Stomach (tissue), 8 donors: ENCODE measurements at regions not wholly inside any gene's neighbourhood (a gene's known extent, or its start where the extent isn't known, plus 50 kb on each side); places are given as distances from the start of the nearest gene placed in this dataset.

Experiments used
- DNase-seq, 2 donors: peaks; one replicate each; pipeline versions ENCODE4 v3.0.0 to v3.0.0-alpha.2; 2013 to 2019
- H3K27ac ChIP-seq, 5 donors: fragments of 200-600 bp in 4 of 5; sonication (generic) in 4 of 5; one replicate each; pipeline ENCODE4 v1.5.1; 2013 to 2019; ENCODE audit warnings: mild to moderate bottlenecking in 1 of 5, moderate library complexity in 1 of 5
- H3K27me3 ChIP-seq, 3 donors: fragments of 200-600 bp; sonication (generic); one replicate each; pipeline ENCODE4 v1.5.1; 2017 to 2019; ENCODE audit warnings: mixed run types in 1 of 3
- H3K36me3 ChIP-seq, 4 donors: fragments of 200-600 bp; sonication (generic); 1 replicate in 3 of 4; 2 replicates in 1 of 4; pipeline ENCODE4 v1.5.1; 2016 to 2019
- H3K4me1 ChIP-seq, 4 donors: fragments of 200-600 bp; sonication (generic); one replicate each; pipeline ENCODE4 v1.5.1; 2016 to 2019
- H3K4me3 ChIP-seq, 4 donors: fragments of 200-600 bp; sonication (generic) in 3 of 4; one replicate each; pipeline ENCODE4 v1.5.1; 2016 to 2019; ENCODE audit warnings: mild to moderate bottlenecking in 1 of 4
- H3K9me3 ChIP-seq, 4 donors: fragments of 200-600 bp; sonication (generic); one replicate each; pipeline ENCODE4 v1.5.1; 2016 to 2019
- CTCF ChIP-seq, 7 experiments: fragments of 450-650 bp in 4 of 7; fragments of 200-600 bp in 3 of 7; sonication (generic) in 3 of 7; IDR thresholded peaks; one replicate each; pipeline ENCODE4 v1.5.1; 2016 to 2019; ENCODE audit warnings: antibody characterized with exemption in 7 of 7, control low read depth in 2 of 7, mild to moderate bottlenecking in 1 of 7
- EP300 ChIP-seq: sonication (generic); formaldehyde crosslinking; IDR thresholded peaks from one replicate; pipeline ENCODE4 v1.6.1; 2017; ENCODE audit warnings: antibody characterized with exemption
- POLR2A ChIP-seq, 4 donors: fragments of 450-650 bp; IDR thresholded peaks; one replicate each; pipeline ENCODE4 v1.6.1; 2016; ENCODE audit warnings: antibody characterized with exemption in 4 of 4, control low read depth in 2 of 4, mild to moderate bottlenecking in 1 of 4, moderate library complexity in 1 of 4
- POLR2AphosphoS5 ChIP-seq, 3 donors: sonication (generic); formaldehyde crosslinking; IDR thresholded peaks; one replicate each; pipeline ENCODE4 v1.6.1; 2016; ENCODE audit warnings: antibody characterized with exemption in 3 of 3
- WGBS, 5 donors: extraction: QIAGEN DNeasy Blood & Tissue Kit in 3 of 5; methylation state at CpG; one replicate each; pipeline versions ENCODE4 v1.1.5 to v1.1.7; 2013 to 2018; 5-methylcytosine and 5-hydroxymethylcytosine counted together
- intact Hi-C: fragments of 100-400 bp; cut with DNase I; formaldehyde crosslinking; loops from one replicate; pipeline ENCODE4 v1.15.1; 2023; ENCODE audit warnings: low total_unique reads
- donor health status: healthy with polysubstance abuse.
- donor health status: Bipolar disorder and iron deficiency.
- donor health status: healthy.

DNA sequence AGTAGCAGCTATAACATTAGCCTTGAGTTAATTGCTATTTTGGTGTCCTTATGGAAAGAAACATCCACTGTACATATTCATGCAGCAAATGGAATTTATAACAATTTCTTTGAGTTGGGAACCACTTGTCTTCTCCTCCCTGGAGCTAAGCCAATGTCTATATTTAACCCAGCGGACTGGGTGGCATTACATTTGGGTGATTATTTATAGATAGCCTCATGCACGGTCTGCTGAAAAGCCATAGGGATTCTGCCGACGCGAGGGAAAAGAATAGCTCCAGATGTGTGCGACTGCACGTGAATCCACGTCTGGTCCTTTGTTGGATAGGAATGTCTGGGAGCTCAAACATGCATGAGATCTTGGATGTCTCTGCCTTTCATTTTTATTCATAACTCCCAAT, 157.5 kb upstream of the BRINP1 start:
- Histone ChIP-seq H3K27me3 (no peaks in the 10 kb centered on the region), H3K4me3 (no peak overlapping the region), H3K4me1 (no peaks in the 10 kb centered on the region), H3K27ac (no peak overlapping the region), H3K36me3 (no peaks in the 10 kb centered on the region), H3K9me3 (peaks cover 0 to 3% (median 0%) of the 10 kb centered on the region in 4 donors)
- TF ChIP-seq EP300: no peak
- TF ChIP-seq POLR2AphosphoS5 (IDR thresholded peaks at IDR 0.05): no peak
- no peak for TF ChIP-seq POLR2A (IDR thresholded peaks at IDR 0.05)
- no peak for DNase-seq
- 73 to 90% (median 86%) methylated on average over 8 of the region's 8 CpGs for WGBS, 5 donors
- intact Hi-C loops: no loop called here

GRCh38 chr9:119523508-119523907, 154.3 kb upstream of the BRINP1 start:
- H3K27ac ChIP-seq: no peak overlapping the region
- no peak for TF ChIP-seq POLR2AphosphoS5 (IDR thresholded peaks at IDR 0.05)
- H3K27me3 ChIP-seq: no peaks in the 10 kb centered on the region
- no peak for DNase-seq
- H3K9me3 ChIP-seq: peaks cover 0 to 3% (median 0%) of the 10 kb centered on the region in 4 donors
- no peaks in the 10 kb centered on the region for H3K4me1 ChIP-seq
- no peak overlapping the region for H3K4me3 ChIP-seq
- H3K36me3 ChIP-seq: no peaks in the 10 kb centered on the region
- intact Hi-C loops: no loop called here
- whole genome bisulfite sequencing, 5 donors: 26 to 52% (median 47%) methylated on average over 1 of the region's 1 CpG

GRCh38 chr9:119522381-119522780, 153.1 kb upstream of the BRINP1 start:
- H3K36me3 ChIP-seq: no peaks in the 10 kb centered on the region
- TF ChIP-seq POLR2A (IDR thresholded peaks at IDR 0.05) (no peak), CTCF (IDR thresholded peaks at IDR 0.05) (no peak), EP300 (no peak), POLR2AphosphoS5 (IDR thresholded peaks at IDR 0.05) (no peak)
- H3K4me3 ChIP-seq: no peak overlapping the region
- intact Hi-C loops: no loop called here
- no peaks in the 10 kb centered on the region for H3K4me1 ChIP-seq
- peaks cover 0 to 3% (median 0%) of the 10 kb centered on the region in 4 donors for H3K9me3 ChIP-seq
- H3K27me3 ChIP-seq: no peaks in the 10 kb centered on the region
- WGBS, 5 donors: 60 to 86% (median 79%) methylated on average over 2 of the region's 2 CpGs
- no peak for DNase-seq
- H3K27ac ChIP-seq: no peak overlapping the region

DNA sequence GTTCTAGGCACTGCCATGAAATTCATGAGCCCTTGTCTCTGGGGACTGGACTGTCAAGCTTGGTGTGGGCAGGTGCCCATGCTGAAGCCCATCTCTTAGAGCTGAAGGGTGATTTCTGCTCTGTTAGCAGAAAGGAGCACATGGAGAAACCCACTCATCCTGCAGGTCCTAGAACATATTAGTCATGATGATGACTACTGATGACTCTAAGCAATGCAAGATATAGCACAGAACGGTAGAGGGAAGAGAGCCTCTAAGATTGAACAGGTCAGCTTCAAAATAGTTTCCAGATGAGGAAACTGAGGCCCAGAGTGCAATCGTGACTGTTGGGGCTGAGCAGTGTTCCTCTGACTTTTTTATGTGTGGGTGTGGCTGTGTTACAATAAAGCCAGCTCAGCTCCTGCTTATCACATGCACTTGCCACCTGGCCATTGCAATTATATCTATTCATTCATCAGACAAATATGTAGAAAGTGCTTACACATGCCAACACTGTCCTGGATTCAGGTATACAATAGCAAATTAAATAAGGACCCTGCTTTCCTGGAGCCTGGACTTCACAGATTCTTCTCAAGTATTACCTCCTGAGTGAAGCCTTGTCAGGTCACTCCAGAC, 140.2 kb upstream of the BRINP1 start:
- no peaks in the 10 kb centered on the region for H3K36me3 ChIP-seq
- TF ChIP-seq EP300 (no peak), POLR2AphosphoS5 (IDR thresholded peaks at IDR 0.05) (no peak), POLR2A (IDR thresholded peaks at IDR 0.05) (no peak), CTCF (IDR thresholded peaks at IDR 0.05) (no peak)
- no peak overlapping the region for H3K4me3 ChIP-seq
- H3K27me3 ChIP-seq: no peaks in the 10 kb centered on the region
- no peaks in the 10 kb centered on the region for H3K9me3 ChIP-seq
- no peak for DNase-seq
- H3K27ac ChIP-seq: no peak overlapping the region
- 55 to 76% (median 58%) methylated on average over 2 of the region's 2 CpGs for WGBS, 5 donors
- H3K4me1 ChIP-seq: no peaks in the 10 kb centered on the region
- intact Hi-C loops: no loop called here

DNA sequence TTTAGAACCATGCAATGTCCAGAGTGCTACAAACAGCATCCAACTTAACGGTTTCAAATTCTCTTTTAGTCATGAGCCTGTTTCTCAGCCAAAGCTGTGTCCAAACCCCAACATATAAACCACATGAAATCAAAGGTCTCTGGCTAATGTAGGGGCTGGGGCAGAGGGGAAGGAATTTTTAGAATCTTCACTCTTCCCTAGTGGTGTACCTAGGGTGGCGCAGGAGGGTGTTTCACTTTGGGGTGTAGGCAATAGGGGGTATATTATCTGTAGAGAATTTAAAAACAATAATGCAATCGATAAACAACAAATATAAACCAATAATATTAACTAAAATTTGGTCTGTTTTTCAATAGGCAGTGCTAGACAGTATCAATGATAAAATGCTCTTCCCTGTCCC, 132.1 kb upstream of the BRINP1 start:
- no peak for DNase-seq
- TF ChIP-seq EP300: no peak
- no peak for TF ChIP-seq POLR2A (IDR thresholded peaks at IDR 0.05)
- TF ChIP-seq POLR2AphosphoS5 (IDR thresholded peaks at IDR 0.05): no peak
- no peak for TF ChIP-seq CTCF (IDR thresholded peaks at IDR 0.05)
- Histone ChIP-seq H3K4me1 (no peaks in the 10 kb centered on the region), H3K27me3 (no peaks in the 10 kb centered on the region), H3K9me3 (no peaks in the 10 kb centered on the region), H3K27ac (no peak overlapping the region), H3K36me3 (no peaks in the 10 kb centered on the region), H3K4me3 (no peak overlapping the region)
- WGBS, 5 donors: 78 to 89% (median 84%) methylated on average over 3 of the region's 3 CpGs
- intact Hi-C loops: no loop called here
